Ureter (tissue), 1 donor: ENCODE measurements at regions not wholly inside any gene's neighbourhood (a gene's known extent, or its start where the extent isn't known, plus 50 kb on each side); places are given as distances from the start of the nearest gene placed in this dataset.
"Not testable (repeated sequence)": the region's sequence is repeated elsewhere in the genome, so short reads cannot be mapped to it uniquely, and the experiment has no call there.

Experiments
- DNase-seq: peaks from one replicate; pipeline ENCODE4 v3.0.0-alpha.2; 2020; ENCODE audit warnings: low spot score
- donor health status: DM: yes; HTN: yes; CAD: no.

DNA sequence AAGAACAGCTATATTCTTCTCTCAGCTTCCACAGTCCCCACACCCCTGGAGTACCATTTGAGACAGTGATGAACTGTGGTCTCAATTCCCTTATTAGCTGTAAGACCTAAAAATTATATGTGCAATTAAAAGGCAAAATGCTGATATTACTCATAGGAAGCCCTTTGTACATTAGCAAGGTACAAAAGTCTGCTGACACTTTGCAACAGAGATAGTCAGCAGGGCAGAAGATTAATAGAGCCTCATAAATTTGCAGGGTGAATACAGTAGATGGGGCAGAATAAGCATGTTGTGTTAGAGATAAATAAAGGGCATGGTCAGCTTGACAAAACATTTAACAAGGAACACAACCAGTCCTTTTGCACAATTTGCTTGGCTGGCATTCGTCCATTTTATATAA lies 210.0 kb upstream of the OBI1 start:
- DNase-seq = no peak

DNA sequence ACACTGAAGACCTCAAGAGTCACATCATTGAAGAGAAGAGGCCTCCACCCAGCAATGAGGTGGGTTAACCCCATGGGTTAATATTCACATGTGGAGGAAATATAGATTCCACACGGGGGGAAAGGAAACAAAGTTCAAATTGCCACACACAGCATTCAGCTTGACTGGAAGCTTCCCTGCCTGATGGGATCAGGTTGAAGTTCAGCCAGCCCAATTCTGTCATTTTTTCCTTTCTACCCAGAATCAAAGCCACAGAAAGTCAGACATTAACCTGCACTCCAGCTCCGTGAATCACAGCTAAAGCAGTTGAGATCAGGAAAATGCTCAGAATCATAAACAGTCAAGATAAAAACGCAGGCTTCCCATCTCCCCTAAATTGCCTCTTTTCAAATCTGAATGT lies 208.7 kb upstream of the OBI1 start:
- no peak for DNase-seq

DNA sequence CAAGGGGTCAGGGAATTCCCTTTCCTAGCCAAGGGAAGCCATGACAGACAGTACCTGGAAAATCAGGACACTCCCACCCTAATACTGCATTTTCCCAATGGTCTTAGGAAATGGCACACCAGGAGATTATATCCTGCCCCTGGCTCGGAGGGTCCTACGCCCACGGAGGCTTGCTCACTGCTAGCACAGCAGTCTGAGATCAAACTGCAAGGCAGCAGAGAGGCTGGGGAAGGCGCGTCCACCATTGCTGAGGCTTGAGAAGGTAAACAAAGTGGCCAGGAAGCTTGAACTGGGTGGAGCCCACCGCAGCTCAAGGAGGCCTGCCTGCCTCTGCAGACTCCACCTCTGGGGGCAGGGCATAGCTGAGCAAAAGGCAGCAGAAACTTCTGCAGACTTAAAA lies 207.1 kb upstream of the OBI1 start:
- DNase-seq = not testable (repeated sequence)

DNA sequence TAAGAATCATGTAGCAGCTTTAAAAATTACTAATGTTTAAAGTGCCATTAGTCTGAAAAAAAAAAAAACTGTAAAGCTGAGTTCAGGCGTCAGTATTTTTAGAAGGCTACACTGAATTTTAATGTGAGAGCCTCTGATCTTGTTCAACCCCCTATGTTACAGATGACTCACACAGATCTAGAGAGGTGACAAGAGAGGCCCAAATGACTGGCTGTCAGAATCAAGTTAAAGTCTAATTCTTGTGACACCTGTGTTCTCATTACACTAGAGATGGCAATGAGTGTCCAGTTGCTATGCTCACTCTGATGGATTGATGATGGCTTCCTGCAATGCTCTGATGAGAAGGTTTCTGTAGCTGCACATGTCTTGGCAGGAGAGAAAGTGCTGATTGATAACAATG lies 203.5 kb upstream of the OBI1 start:
- DNase-seq = no peak

DNA sequence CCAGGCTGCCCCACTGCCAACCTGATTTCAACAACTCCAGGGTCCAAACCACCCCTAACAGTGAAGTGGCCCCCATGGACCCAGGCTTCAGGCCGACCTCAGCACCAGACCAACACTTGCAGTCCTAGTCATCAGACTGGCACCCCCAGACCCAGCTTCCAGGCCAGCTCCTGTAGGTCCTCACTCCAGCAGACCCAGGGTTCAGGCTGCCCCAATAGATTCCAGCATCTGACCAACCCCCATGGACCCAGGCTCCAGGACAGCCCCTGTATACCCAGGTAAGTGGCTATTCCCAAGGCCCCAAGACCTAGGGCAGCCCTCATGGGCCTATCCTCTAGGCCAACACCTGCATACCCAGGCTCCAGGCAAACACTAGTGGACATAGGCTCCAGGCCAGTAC lies 193.8 kb upstream of the OBI1 start:
- DNase-seq = no peak

DNA sequence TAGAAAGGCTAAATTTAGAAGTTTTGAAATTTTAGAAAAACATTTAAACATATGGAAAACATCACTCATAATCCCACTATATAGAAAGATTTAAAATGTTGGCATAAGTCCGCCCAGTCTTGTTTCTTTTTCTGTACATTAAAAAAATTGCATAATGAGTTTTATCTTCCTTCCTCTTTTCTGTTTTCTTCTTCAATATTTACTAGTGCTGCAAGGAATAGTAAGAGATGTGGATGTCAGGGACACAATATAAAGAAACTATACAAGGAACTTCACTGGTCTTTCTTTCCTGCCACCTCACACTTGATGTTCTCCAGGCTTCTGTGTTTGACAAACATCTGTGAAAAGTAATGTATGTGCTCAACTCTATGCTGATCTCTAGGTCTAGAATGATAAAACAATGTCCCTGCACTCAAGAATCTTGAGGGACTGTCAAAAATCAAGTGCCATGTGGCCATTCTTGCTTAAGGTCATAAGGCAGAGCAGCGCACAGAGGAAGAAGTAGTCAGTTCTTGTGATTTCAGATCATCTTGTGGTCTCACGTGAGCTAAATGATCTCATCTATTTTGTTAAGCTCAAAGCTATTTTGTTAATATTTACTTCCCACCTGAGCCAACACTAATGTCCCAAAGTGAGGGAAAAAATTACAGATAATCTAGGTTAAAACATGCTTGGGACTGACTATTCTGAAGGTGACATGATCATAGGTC lies 186.9 kb upstream of the OBI1 start:
- no peak for DNase-seq

DNA sequence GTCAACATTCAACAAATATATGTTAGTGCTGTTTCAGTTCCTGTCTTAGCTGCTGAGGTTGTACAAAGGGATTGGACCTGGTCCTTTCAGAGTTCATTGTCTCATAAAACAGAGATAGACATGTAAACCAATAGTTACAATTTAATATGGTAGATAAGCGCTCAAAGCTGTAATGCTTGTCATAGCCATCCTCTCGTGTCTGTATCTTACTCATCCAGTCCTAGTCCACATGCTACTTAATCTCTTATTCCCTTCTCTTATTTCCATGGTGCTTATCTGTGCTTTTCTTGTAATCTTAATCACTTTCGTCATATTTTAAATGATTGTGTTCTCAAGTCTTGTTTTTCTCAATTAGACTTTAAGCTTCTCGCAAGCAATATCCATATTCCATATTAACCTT lies 185.2 kb upstream of the OBI1 start:
- no peak for DNase-seq

DNA sequence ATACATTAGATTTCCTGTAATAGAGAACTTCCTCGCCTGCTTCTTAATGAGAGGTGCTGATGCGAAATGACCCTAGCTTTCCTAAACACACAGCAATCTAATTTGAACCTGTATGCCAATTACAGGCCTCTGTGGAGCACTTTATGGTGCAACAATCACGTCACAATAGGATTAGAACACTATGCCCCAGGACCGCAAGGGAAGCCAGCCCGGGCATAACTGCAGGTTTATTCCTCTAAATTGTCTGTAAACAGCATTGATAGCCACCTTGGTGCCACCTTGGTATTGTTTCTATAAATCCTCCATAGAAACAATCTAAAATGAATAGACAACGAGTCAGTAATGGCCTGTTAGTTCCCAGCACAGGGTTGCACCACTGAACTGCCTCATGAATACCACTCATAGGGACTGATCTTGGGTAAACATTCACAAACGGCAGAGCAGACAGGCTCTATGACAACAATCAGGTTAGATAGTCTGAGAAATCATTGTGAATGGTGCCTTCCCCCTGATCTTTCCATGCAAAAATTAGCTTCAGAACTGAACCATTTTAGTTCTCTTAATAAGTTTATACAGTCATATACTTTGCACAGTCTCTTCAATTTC lies 182.5 kb upstream of the OBI1 start:
- no peak for DNase-seq

DNA sequence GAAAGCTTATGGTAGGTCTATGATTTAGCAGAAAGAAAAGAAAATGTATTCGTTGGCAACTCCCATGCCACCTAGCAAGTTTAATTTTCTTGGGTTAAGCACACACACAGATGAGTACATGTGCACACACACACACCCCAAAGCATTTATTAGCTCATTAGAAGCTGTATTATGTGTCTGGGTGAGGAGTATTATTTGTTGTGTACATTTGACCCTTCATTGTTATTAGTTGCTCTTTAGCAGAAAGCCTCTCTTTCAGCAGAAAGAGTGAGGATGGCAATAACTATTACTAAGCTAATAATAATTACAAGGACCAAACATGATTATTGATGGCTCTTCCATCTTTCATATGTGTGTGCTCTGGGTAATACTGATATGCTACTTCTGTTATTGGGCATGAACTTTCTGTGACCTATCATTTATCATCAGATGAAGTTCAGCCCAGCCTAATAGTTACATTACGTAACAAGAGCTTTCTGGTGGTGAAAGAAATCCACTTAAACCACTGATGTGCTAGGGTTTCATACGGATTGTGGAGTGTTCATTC lies 177.4 kb upstream of the OBI1 start:
- DNase-seq = no peak

DNA sequence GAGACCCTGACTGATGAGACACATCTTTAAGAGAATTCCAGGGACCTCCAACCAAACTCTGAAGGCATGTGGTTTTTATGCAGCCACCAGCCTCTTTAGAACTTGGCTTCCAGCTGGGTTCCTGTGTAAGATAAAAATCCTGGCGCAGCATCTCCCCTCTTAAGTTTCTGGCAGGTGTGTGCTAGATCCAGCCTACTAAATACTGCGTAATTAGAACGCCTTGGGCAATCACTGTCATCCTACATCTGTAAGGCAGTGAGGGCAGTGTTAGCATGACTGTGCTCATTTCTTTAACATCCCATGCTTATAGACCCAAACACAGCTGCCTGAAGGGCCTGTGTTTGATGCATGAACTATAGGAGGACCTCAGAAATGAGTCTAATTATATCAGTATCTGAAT lies 173.5 kb upstream of the OBI1 start:
- DNase-seq = no peak

DNA sequence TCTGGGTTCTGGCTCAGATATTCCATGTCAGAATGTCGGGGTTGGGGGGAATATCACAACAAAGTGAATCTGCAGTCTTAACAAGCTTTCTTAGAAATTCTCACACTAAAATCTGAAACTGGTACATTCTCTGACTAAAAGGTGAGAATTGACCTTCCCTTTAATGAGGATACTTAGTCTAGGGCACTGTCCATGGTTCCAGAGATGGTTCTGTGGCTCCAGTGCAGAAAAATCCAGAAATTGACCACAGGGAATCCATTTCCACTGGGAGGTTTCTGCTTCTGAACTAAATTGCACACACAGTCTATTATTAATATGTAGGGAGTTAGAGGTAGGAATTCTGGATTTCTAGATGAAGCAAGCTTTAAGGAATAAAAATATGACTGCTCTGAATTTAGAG lies 171.6 kb upstream of the OBI1 start:
- DNase-seq = no peak

DNA sequence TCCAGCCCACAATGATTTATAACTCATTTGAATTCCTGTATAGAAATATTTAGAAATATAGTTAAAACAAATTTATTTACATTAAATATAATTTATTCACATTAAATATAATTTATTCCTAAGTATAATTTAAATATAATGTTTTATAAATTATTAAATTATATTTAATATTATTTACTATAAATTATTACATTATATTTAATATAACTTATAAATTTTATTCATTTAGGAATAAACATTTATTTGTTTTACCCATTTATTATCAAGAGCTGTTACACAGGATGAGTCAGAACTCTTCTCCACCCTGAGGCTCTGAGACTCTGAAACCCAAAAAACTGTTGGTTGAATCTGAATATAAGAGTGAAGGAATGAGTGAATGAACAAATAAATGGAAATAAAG lies 170.9 kb upstream of the OBI1 start:
- DNase-seq = no peak

DNA sequence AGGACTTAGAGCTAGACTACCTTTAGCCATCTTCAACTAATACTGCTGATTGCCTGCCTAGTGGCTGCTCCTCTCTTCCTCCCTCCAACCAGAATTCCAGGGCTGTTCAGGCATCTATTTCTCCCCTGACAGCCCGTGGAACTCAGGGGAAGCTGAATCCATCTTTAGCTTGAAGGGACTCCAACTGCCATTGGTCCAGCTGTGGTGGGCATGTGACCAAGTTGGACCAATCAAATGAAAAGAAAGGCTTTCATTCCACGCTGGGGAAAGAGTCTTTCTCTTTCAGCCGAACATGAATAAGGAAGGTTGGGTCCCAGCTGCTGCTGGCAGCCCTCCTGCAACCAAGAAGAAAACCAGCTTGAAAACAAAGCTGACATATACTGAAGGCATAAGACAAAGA lies 168.5 kb upstream of the OBI1 start:
- DNase-seq = no peak

DNA sequence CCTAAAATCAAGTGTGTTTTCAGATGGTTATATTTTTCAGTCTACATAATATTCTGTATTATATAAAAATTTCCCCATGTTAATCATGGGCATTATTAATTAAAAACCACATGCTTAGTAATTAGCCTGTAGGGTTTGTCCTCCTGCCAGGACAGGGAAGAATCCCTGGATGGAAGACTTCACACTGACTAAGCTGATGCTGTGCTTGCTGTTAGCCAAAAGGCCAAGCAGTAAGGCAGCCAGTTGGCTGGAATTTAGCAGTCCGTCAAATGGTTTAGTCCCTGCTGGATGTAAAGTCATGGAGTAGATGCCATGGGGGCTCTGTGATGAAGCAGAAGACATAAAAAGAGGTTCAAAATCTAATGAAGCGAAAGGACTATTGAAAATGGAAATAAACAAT lies 168.0 kb upstream of the OBI1 start:
- DNase-seq = no peak

DNA sequence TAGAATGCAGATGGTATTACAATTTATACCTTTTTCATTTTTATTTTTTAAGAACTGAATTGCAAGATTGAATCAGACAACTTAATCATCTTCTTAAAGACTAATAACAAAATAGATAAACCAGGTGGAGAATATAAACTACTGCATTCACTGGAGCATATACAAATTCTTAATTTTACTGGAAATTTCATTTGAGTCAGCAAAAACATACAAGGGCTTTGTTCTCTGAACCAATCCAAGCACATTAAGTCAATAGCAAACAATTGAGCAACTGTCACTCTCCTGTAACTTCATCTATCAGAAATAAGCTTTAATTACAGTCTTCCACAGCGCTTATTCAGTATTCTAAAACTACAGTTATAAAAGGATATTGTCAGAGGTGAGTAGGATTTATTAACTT lies 167.4 kb upstream of the OBI1 start:
- DNase-seq = no peak

DNA sequence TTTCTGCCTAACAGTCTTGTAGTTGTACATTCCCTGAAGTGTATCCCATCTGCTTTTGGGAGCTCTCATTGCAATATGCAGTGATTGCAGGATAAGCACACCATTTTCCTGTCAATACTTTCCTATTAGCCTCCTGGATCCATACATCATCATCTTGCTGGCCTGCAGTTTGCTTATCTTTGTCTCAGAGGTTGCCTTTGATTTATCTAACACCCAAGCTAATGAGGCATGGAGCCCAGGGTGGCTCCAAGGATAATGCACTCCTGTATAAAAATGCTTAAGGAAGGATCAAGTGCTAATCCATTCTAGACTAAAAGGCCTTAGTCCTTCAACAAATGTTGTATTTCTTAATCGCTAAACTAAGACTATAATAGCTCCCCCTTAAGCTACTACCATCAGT lies 161.6 kb upstream of the OBI1 start:
- DNase-seq = no peak

DNA sequence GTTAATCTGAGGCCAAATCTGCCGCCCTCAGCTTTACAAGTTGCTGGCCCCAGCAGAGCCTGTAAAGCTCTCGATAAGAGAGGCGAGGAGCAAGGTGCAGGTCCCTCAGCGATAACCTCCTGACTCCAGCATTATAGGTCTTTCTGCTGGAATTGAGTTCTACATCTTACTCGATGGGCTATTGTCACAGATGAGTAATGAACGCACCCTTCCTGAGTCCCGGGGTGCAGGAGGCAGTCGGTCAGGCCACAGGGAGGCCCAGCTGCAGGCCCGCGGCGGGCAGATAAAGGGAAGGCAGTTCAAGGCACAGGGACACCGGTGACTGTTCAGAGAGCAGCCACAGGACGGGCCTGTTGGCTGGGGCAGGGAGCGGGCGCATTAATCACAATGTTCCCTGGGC lies 157.6 kb upstream of the OBI1 start:
- no peak for DNase-seq

DNA sequence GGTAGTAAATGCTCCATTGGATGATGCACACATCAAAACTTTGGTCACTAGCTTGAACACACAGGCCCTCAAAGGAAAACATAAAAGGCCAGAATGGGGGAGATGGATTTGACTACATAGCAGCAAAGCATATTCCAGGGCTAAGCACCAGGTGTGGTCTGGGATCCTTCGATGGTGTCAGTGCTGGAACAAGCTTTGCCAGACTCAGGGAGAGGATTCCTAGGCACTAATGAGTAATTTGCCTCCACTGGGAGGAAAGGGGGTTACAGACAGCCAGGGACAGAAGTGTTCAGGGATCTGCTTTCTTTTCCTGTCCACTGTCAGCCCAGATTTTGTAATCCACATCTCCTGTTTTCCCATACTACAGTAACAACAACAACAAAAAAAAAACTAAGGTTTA lies 157.2 kb upstream of the OBI1 start:
- DNase-seq = no peak

DNA sequence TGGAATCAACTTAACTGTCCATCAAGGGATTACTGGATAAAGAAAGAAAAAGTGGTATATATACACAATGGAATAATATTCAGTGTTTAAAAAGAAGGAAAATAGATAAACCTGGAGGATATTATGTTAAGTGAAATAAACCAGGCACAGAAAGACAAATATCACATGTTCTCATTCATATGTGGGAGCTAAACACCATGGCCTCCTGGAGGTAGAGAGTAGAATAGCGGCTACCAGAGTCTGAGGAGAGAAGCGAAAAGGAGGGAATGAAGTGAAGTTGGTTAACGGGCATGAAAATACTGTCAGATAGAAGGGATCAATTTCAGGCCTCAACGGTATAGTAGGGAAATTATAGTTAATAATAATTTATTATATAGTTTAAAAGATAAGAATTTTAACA lies 147.5 kb upstream of the OBI1 start:
- DNase-seq = no peak

DNA sequence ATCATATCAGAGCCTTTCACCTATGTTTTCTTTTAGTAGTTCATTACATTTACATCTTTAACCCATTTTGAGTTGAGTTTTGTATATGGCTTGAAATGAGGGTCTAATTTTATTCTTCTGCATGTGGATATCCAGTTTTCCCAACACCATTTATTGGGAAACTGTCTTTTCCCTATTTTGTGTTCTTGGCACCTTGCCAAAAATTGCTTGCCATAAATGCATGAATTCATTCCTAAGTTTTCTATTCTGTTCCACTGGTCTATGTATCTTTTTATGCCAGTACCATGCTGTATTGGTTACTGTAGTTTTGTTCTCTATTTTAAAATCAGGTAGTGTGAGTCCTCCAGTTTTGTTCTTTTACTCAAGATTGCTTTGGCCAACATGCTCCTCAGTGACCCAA lies 144.0 kb upstream of the OBI1 start:
- DNase-seq = no peak

DNA sequence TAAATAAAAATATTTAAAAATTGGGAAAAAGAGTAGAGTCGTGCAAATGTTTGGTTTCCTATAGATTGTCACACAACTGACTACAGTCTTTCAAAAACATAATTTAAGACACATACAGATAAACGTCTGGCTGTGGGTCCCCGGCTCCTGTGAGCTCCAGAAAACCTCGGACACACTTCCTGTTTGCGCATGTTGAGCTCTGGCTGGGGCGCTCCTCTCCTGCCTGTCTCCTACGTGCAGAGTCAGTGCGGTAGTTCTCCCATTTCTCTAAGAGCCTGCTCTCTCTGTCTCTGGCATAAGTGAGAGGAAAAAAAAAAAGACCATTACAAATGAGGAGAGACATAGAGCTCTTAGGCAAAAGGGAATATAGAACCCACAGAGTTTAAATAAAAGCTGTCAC lies 128.2 kb upstream of the OBI1 start:
- no peak for DNase-seq

DNA sequence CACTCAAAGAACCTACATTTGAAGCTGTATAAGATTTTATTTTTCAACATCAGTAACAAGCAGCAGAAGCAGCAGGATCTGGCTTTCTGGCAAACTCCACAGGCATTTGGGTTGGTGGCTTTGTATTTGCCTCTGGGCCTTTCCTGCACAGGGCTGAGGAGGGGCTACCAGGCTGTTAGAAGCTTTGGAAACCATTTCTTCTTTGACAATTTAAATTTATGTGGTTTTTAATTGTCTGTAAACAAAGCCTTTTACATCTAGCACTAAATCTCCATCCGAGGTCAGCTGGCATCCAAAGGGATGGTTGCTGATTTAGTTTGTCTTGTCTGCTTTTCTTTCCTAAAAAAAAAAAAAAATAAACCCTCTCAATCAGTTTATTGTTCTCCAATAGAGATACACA lies 127.5 kb upstream of the OBI1 start:
- DNase-seq = no peak

DNA sequence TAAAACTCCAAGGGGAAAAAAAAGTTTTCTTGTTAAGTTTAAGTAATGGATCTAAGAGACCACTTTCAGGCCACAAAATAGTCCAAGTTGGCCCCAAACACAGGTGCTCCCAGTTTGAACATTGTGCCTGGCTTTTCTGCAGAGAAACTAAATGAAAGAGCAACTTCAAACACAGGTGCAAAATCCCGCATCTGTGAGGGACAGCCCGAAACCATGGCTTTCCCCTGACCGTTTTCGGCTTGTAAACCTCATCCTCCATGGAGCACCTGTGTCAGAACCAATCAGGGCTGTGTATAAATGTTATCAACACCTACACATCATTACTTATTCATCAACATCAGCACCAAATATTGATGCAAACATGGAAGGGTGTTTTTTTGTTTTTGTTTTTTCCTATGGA lies 126.8 kb upstream of the OBI1 start:
- DNase-seq = no peak
